T-helper 2 cell treated with Interferon-gamma antibody and Interleukin-4, amounts not matched to agents 5 μg/mL and 100 μg/mL, for 36 hours (primary cell): ENCODE measurements at regions not wholly inside any gene's neighbourhood (a gene's known extent, or its start where the extent isn't known, plus 50 kb on each side); places are given as distances from the start of the nearest gene placed in this dataset.

Experiments used
- DNase-seq: peaks from one replicate; pipeline ENCODE4 v3.0.0; 2021; ENCODE audit warnings: low spot score
- H3K27ac Mint-ChIP-seq: one replicate; pipeline ENCODE4 v1.8.0; 2021; ENCODE audit warnings: mild to moderate bottlenecking, mixed read lengths
- H3K27me3 Mint-ChIP-seq: one replicate; pipeline ENCODE4 v1.8.0; 2021; ENCODE audit warnings: low read depth, mixed read lengths
- H3K36me3 Mint-ChIP-seq: one replicate; pipeline ENCODE4 v1.8.0; 2021; ENCODE audit warnings: low read depth, mixed read lengths
- H3K4me1 Mint-ChIP-seq: one replicate; pipeline ENCODE4 v1.8.0; 2021; ENCODE audit warnings: low read depth, mixed read lengths
- H3K4me3 Mint-ChIP-seq: one replicate; pipeline ENCODE4 v1.8.0; 2022; ENCODE audit warnings: mild to moderate bottlenecking, moderate library complexity, mixed read lengths
- H3K9me3 Mint-ChIP-seq: one replicate; pipeline ENCODE4 v1.8.0; 2021; ENCODE audit warnings: mixed read lengths

GRCh38 chr12:115898670-115899069 lies 378.8 kb downstream of the MED13L start:
- H3K4me1 Mint-ChIP-seq = no peaks in the 10 kb centered on the region
- no peaks in the 10 kb centered on the region for H3K36me3 Mint-ChIP-seq
- DNase-seq = no peak
- H3K4me3 Mint-ChIP-seq = no peak overlapping the region
- no peak overlapping the region for H3K27ac Mint-ChIP-seq
- peaks cover 5% of the 10 kb centered on the region for H3K27me3 Mint-ChIP-seq
- H3K9me3 Mint-ChIP-seq = no peaks in the 10 kb centered on the region

GRCh38 chr12:115897729-115898128 lies 379.8 kb downstream of the MED13L start:
- Mint-ChIP-seq H3K4me1 (no peaks in the 10 kb centered on the region), H3K27ac (no peak overlapping the region), H3K4me3 (no peak overlapping the region), H3K27me3 (peaks cover 3% of the 10 kb centered on the region), H3K9me3 (no peaks in the 10 kb centered on the region), H3K36me3 (no peaks in the 10 kb centered on the region)
- DNase-seq = no peak

DNA sequence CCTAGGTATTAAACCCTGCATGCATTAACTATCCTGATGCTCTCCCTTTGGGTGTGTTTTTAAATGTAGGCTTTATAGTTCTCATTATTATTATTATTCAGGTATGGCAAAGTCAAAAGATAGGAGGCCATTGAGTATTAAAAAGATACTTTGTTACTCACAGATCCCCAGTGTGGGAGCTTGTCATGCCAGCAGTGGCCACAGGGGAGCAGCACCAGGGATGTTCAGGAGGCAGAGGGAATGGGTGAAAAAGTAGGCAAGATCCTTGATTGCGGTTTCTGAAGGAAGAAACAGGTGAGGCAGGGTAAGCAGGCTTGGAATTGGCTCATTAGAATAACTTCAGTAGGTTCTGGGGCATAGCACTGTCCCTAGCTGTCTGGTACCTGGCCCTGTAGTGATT lies 382.2 kb downstream of the MED13L start:
- no peaks in the 10 kb centered on the region for H3K9me3 Mint-ChIP-seq
- no peaks in the 10 kb centered on the region for H3K27me3 Mint-ChIP-seq
- H3K27ac Mint-ChIP-seq = no peak overlapping the region
- H3K4me3 Mint-ChIP-seq = no peak overlapping the region
- no peak for DNase-seq
- no peaks in the 10 kb centered on the region for H3K4me1 Mint-ChIP-seq
- no peaks in the 10 kb centered on the region for H3K36me3 Mint-ChIP-seq

- Mint-ChIP-seq H3K27ac (no peak overlapping the region), H3K4me1 (no peaks in the 10 kb centered on the region), H3K9me3 (no peaks in the 10 kb centered on the region), H3K4me3 (no peak overlapping the region), H3K27me3 (no peaks in the 10 kb centered on the region), H3K36me3 (no peaks in the 10 kb centered on the region)
- no peak for DNase-seq
Measured at GRCh38 chr12:115891556-115892164, 385.8 kb downstream of the MED13L start.

GRCh38 chr12:115886666-115887065 lies 390.8 kb downstream of the MED13L start:
- DNase-seq = no peak
- Mint-ChIP-seq H3K4me3 (no peak overlapping the region), H3K36me3 (no peaks in the 10 kb centered on the region), H3K4me1 (no peaks in the 10 kb centered on the region), H3K27me3 (peaks cover 3% of the 10 kb centered on the region), H3K27ac (no peak overlapping the region), H3K9me3 (no peaks in the 10 kb centered on the region)

GRCh38 chr12:115885040-115885690 lies 392.3 kb downstream of the MED13L start:
- DNase-seq = no peak
- H3K4me1 Mint-ChIP-seq = no peaks in the 10 kb centered on the region
- no peaks in the 10 kb centered on the region for H3K36me3 Mint-ChIP-seq
- no peaks in the 10 kb centered on the region for H3K9me3 Mint-ChIP-seq
- H3K27ac Mint-ChIP-seq = no peak overlapping the region
- H3K4me3 Mint-ChIP-seq = no peak overlapping the region
- peaks cover 3% of the 10 kb centered on the region for H3K27me3 Mint-ChIP-seq

GRCh38 chr12:115882936-115883335 lies 394.6 kb downstream of the MED13L start:
- no peaks in the 10 kb centered on the region for H3K36me3 Mint-ChIP-seq
- no peaks in the 10 kb centered on the region for H3K9me3 Mint-ChIP-seq
- no peak for DNase-seq
- peaks cover 3% of the 10 kb centered on the region for H3K27me3 Mint-ChIP-seq
- H3K4me1 Mint-ChIP-seq = no peaks in the 10 kb centered on the region
- H3K4me3 Mint-ChIP-seq = no peak overlapping the region
- H3K27ac Mint-ChIP-seq = no peak overlapping the region

GRCh38 chr12:115880238-115880637 lies 397.3 kb downstream of the MED13L start:
- Mint-ChIP-seq H3K27ac (no peak overlapping the region), H3K36me3 (no peaks in the 10 kb centered on the region), H3K9me3 (no peaks in the 10 kb centered on the region), H3K27me3 (peaks cover 3% of the 10 kb centered on the region), H3K4me1 (no peaks in the 10 kb centered on the region), H3K4me3 (no peak overlapping the region)
- no peak for DNase-seq

DNA sequence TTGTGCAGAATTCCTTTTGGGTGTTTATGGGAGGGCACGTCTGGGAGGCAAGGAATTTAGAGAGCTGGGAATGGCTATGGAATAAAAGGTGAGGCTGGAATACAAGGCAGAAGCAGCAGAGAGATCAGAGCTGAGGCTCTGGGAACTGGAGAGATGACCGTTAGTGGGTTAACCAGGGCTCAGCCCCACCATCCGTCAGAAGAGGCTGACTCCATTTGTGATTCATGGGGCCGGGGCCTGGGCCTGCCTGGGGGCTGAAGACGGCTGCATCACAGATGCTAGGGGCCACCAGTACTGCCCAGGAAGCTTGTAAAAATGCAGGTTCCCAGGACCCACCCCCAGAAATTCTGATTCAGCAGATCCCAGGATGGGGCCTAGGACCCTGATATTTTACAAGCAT lies 398.1 kb downstream of the MED13L start:
- Mint-ChIP-seq H3K9me3 (no peaks in the 10 kb centered on the region), H3K27ac (no peak overlapping the region), H3K36me3 (no peaks in the 10 kb centered on the region), H3K4me1 (peaks cover 3% of the 10 kb centered on the region), H3K27me3 (peaks cover 4% of the 10 kb centered on the region), H3K4me3 (no peak overlapping the region)
- no peak for DNase-seq

DNA sequence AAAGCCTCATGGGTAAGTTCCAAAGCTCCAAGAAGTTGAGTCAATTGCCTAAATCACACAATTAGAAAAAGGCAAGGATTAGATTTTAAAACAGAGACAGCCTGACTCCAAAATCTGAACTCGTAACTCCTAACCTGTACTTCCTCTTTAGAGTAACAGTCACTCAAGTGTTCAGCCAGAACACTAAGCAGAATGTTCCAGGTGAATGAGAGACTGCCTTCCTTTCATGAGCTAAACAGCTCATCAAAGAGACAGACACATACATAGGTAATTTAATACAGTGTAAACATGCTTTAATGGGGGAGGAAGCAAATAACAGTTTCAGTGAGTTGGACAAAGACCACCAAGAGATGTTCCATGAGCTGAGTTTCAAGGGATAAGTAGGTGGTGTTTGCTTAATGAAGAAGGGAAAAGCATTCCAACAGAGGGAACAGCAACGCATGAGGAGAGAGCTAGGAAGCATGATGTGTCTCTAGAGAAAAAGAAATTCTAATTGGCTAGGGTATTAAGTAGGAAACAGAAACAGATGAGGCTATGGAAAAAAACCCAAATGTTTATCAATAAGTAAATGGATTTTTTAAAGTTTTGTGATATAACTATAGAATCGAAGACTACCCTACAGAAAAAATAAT lies 403.9 kb downstream of the MED13L start:
- no peak overlapping the region for H3K27ac Mint-ChIP-seq
- H3K9me3 Mint-ChIP-seq = no peaks in the 10 kb centered on the region
- H3K36me3 Mint-ChIP-seq = no peaks in the 10 kb centered on the region
- no peak overlapping the region for H3K4me3 Mint-ChIP-seq
- H3K27me3 Mint-ChIP-seq = peaks cover 15% of the 10 kb centered on the region
- peaks cover 4% of the 10 kb centered on the region for H3K4me1 Mint-ChIP-seq
- DNase-seq = no peak

GRCh38 chr12:115872919-115873357 lies 404.6 kb downstream of the MED13L start:
- H3K36me3 Mint-ChIP-seq = no peaks in the 10 kb centered on the region
- H3K4me1 Mint-ChIP-seq = peaks cover 4% of the 10 kb centered on the region

DNA sequence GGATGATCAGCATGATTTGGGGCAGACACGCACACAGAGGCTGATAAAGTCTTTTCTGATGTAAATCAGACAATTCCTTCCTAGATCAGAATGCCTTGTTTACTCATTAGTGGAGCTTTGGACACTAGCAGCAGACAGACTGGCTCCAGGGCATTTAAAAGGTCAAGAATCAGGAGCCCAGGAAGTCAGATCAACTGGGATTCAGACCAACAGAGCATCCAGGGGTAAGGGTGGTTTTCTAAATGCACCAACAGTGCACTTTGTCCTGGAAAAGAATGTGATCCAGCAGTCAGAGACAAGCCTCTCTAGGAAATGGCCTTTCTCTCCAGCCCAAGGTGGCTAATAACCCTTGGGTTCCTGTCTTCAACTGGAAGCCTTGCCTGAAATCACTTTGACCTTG lies 405.3 kb downstream of the MED13L start:
- no peak overlapping the region for H3K27ac Mint-ChIP-seq
- DNase-seq = no peak
- H3K36me3 Mint-ChIP-seq = no peaks in the 10 kb centered on the region
- H3K9me3 Mint-ChIP-seq = no peaks in the 10 kb centered on the region
- peaks cover 15% of the 10 kb centered on the region for H3K27me3 Mint-ChIP-seq
- H3K4me1 Mint-ChIP-seq = peaks cover 4% of the 10 kb centered on the region
- no peak overlapping the region for H3K4me3 Mint-ChIP-seq

More at GRCh38 chr12:115872919-115873357, 404.6 kb downstream of the MED13L start:
- H3K27me3 Mint-ChIP-seq = peaks cover 15% of the 10 kb centered on the region
- no peaks in the 10 kb centered on the region for H3K9me3 Mint-ChIP-seq
- H3K27ac Mint-ChIP-seq = no peak overlapping the region
- no peak overlapping the region for H3K4me3 Mint-ChIP-seq
- no peak for DNase-seq

GRCh38 chr12:115871714-115872113 lies 405.8 kb downstream of the MED13L start:
- peaks cover 15% of the 10 kb centered on the region for H3K27me3 Mint-ChIP-seq
- H3K4me3 Mint-ChIP-seq = no peak overlapping the region
- DNase-seq = no peak
- no peaks in the 10 kb centered on the region for H3K9me3 Mint-ChIP-seq
- no peak overlapping the region for H3K27ac Mint-ChIP-seq
- no peaks in the 10 kb centered on the region for H3K36me3 Mint-ChIP-seq
- peaks cover 4% of the 10 kb centered on the region for H3K4me1 Mint-ChIP-seq

DNA sequence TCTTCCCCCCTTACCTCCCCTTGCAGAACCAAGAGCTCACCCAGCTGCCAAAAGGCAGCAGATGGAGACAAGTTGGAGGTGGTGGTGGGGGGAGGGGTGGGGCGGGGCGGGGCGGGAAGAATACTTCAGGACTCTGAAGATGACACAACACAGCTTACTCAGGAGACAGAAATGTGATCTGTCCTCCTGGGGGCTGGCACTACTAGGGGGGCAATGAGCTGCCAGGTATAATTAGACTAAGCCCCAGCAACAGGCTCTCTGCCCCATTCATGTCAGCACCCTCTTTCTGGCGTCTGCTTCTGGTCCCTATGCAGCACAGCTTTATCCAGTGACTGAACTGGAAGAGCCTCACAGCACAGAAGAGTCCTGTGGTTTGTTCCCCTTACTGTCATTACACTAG lies 407.0 kb downstream of the MED13L start:
- DNase-seq = no peak
- Mint-ChIP-seq H3K4me1 (peaks cover 4% of the 10 kb centered on the region), H3K9me3 (no peaks in the 10 kb centered on the region), H3K36me3 (no peaks in the 10 kb centered on the region), H3K4me3 (no peak overlapping the region), H3K27me3 (peaks cover 15% of the 10 kb centered on the region), H3K27ac (no peak overlapping the region)
